Transverse colon (tissue), 3 donors: ENCODE measurements at regions not wholly inside any gene's neighbourhood (a gene's known extent, or its start where the extent isn't known, plus 50 kb on each side); places are given as distances from the start of the nearest gene placed in this dataset.

Source experiments
- CTCF ChIP-seq, 5 experiments: fragments of 200-600 bp in 3 of 5; fragments of 450-650 bp in 2 of 5; sonication (generic) in 3 of 5; IDR thresholded peaks; 1 replicate in 2 of 5; 2 replicates in 3 of 5; pipeline ENCODE4 v1.5.1; 2016 to 2017; ENCODE audit warnings: antibody characterized with exemption in 5 of 5, inconsistent platforms in 3 of 5, mild to moderate bottlenecking in 2 of 5, moderate library complexity in 1 of 5
- EP300 ChIP-seq: sonication (generic); formaldehyde crosslinking; IDR thresholded peaks from one replicate; pipeline ENCODE4 v1.6.1; 2017; ENCODE audit warnings: antibody characterized with exemption, low read depth
- POLR2A ChIP-seq: fragments of 450-650 bp; IDR thresholded peaks from one replicate; pipeline ENCODE4 v1.6.1; 2016; ENCODE audit warnings: antibody characterized with exemption, mild to moderate bottlenecking, moderate library complexity

- TF ChIP-seq CTCF (IDR thresholded peaks at IDR 0.05) (no peak), EP300 (no peak), POLR2A (no peak)
Observed at GRCh38 chr10:91355998-91356397, 54.1 kb upstream of the HECTD2 start.
